ENCODE measurements at regions not wholly inside any gene's neighbourhood (a gene's known extent, or its start where the extent isn't known, plus 50 kb on each side); places are given as distances from the start of the nearest gene placed in this dataset.

- no peak for TF ChIP-seq CTCF (IDR thresholded peaks at IDR 0.05 in 4 of 5, conservative IDR thresholded peaks at IDR 0.05 in 1 of 5)
- no peak for TF ChIP-seq POLR2A (IDR thresholded peaks at IDR 0.05)
These were observed 544.3 kb upstream of the LRRC4C start for GRCh38 chr11:42003801-42004200.
